ENCODE measurements at regions not wholly inside any gene's neighbourhood (a gene's known extent, or its start where the extent isn't known, plus 50 kb on each side); places are given as distances from the start of the nearest gene placed in this dataset.

GRCh38 chr9:761176-761792, 80.2 kb upstream of the DMRT1 start:
- no peak for TF ChIP-seq CTCF (IDR thresholded peaks at IDR 0.05)
- peak in 1 of 2 donors; percentile 70 for TF ChIP-seq POLR2AphosphoS5 (IDR thresholded peaks at IDR 0.05; ENCODE audit: insufficient read depth in 1 of 2, low read depth in 1 of 2)
